ENCODE measurements at regions not wholly inside any gene's neighbourhood (a gene's known extent, or its start where the extent isn't known, plus 50 kb on each side); places are given as distances from the start of the nearest gene placed in this dataset.

- CTCF ChIA-PET = interaction anchor here (0.6 kb wide), 1 partner anchor 512 kb away, joined by 4 read pairs; no protein-coding TSS in a partner anchor
- H3K9me3 ChIP-seq (ENCODE audit: control insufficient read depth, insufficient read depth, low read depth, low read length) = no peaks in the 10 kb centered on the region
- no peaks in the 10 kb centered on the region for H3K36me3 ChIP-seq (ENCODE audit: control insufficient read depth in 2 of 2, insufficient read depth in 1 of 2, low read length in 2 of 2)
- TF ChIP-seq INSM2 (tag by site-specific recombination; IDR thresholded peaks at IDR 0.05) (no peak), GLIS2 (tag by site-specific recombination; IDR thresholded peaks at IDR 0.05) (no peak), ZNF404 (tag by site-specific recombination; IDR thresholded peaks at IDR 0.05) (no peak), ZFP41 (tag by site-specific recombination; IDR thresholded peaks at IDR 0.05; ENCODE audit: borderline replicate concordance) (no peak), KLF1 (tag by site-specific recombination; IDR thresholded peaks at IDR 0.05) (no peak)
- POLR2A ChIA-PET = no interaction called here
- H3K4me3 ChIP-seq (ENCODE audit: low read depth, low read length) = no peak overlapping the region
- H3K4me1 ChIP-seq (ENCODE audit: control insufficient read depth, insufficient read depth, low read length) = no peaks in the 10 kb centered on the region
- no peak overlapping the region for H3K27ac ChIP-seq (ENCODE audit: extremely low read depth, low read depth, low read length)
These were observed 118.2 kb upstream of the GRIK3 start for GRCh38 chr1:37152491-37152890.

GRCh38 chr1:37153116-37154100 lies 119.1 kb upstream of the GRIK3 start:
- POLR2A ChIA-PET = no interaction called here
- Histone ChIP-seq H3K27ac (ENCODE audit: extremely low read depth, low read depth, low read length) (no peak overlapping the region), H3K4me3 (ENCODE audit: low read depth, low read length) (no peak overlapping the region), H3K9me3 (ENCODE audit: control insufficient read depth, insufficient read depth, low read depth, low read length) (no peaks in the 10 kb centered on the region), H3K36me3 (ENCODE audit: control insufficient read depth in 2 of 2, insufficient read depth in 1 of 2, low read length in 2 of 2) (no peaks in the 10 kb centered on the region), H3K4me1 (ENCODE audit: control insufficient read depth, insufficient read depth, low read length) (no peaks in the 10 kb centered on the region)
- no peak for TF ChIP-seq ZNF280C (tag by site-specific recombination; IDR thresholded peaks at IDR 0.05)
- TF ChIP-seq ZNF514 (tag by site-specific recombination; IDR thresholded peaks at IDR 0.05) = no peak
- no peak for TF ChIP-seq ZNF621 (tag by site-specific recombination; IDR thresholded peaks at IDR 0.05)
- TF ChIP-seq SP2 (tag by site-specific recombination; IDR thresholded peaks at IDR 0.05) = no peak
- no peak for TF ChIP-seq HOXC10 (CRISPR knock-in tag; IDR thresholded peaks at IDR 0.05)
- TF ChIP-seq ZNF341 (tag by site-specific recombination; IDR thresholded peaks at IDR 0.05; ENCODE audit: low read depth) = no peak
- no peak for TF ChIP-seq ZNF518A (tag by site-specific recombination; conservative IDR thresholded peaks at IDR 0.05; ENCODE audit: low read depth)
- no peak for TF ChIP-seq ZNF558 (tag by site-specific recombination; IDR thresholded peaks at IDR 0.05)
- no peak for TF ChIP-seq ZNF639 (tag by site-specific recombination; IDR thresholded peaks at IDR 0.05)
- no peak for TF ChIP-seq ZNF521 (tag by site-specific recombination; IDR thresholded peaks at IDR 0.05)
- CTCF ChIA-PET = interaction anchor here (0.6 to 0.7 kb wide), 2 partner anchors 283 to 513 kb away, joined by 3 to 4 read pairs; no protein-coding TSS in a partner anchor

Measured in HEK293 (cell line).